Panc1 (cell line): ENCODE measurements at regions not wholly inside any gene's neighbourhood (a gene's known extent, or its start where the extent isn't known, plus 50 kb on each side); places are given as distances from the start of the nearest gene placed in this dataset.

Experiments
- CTCF ChIP-seq: fragments of 450-650 bp; IDR thresholded peaks from 2 replicates; pipeline ENCODE4 v1.5.1; 2017; ENCODE audit warnings: mild to moderate bottlenecking
- POLR2AphosphoS5 ChIP-seq: IDR thresholded peaks from 2 replicates; pipeline ENCODE4 v1.6.1; 2012; ENCODE audit warnings: mild to moderate bottlenecking, low read depth, low read length, moderate library complexity

- no peak for TF ChIP-seq CTCF
- TF ChIP-seq POLR2AphosphoS5, result no peak
Observed at GRCh38 chr6:23983735-23984134, 142.3 kb upstream of the NRSN1 start.
